ENCODE measurements at regions not wholly inside any gene's neighbourhood (a gene's known extent, or its start where the extent isn't known, plus 50 kb on each side); places are given as distances from the start of the nearest gene placed in this dataset.

- Histone ChIP-seq H3K27ac (no peak overlapping the region), H3K9me3 (no peaks in the 10 kb centered on the region), H3K27me3 (no peaks in the 10 kb centered on the region), H3K36me3 (no peaks in the 10 kb centered on the region), H3K4me3 (no peak overlapping the region), H3K4me1 (no peaks in the 10 kb centered on the region)
- no peak for TF ChIP-seq EP300 (IDR thresholded peaks at IDR 0.05)
- TF ChIP-seq CTCF (IDR thresholded peaks at IDR 0.05): no peak
- no peak for TF ChIP-seq POLR2AphosphoS5 (IDR thresholded peaks at IDR 0.05)
- TF ChIP-seq POLR2A (IDR thresholded peaks at IDR 0.05): no peak
- WGBS, 2 donors: 64 to 88% methylated on average over 4 of the region's 4 CpGs
- intact Hi-C loops (cut with DNase I): no loop called here
- no peak for DNase-seq
These were observed 50.9 kb upstream of the OLIG3 start for GRCh38 chr6:137545073-137545472.

- DNase-seq: no peak
- no peaks in the 10 kb centered on the region for H3K9me3 ChIP-seq
- no peak overlapping the region for H3K4me3 ChIP-seq
- TF ChIP-seq POLR2A (IDR thresholded peaks at IDR 0.05): no peak
- no peak for TF ChIP-seq EP300 (IDR thresholded peaks at IDR 0.05)
- TF ChIP-seq CTCF (IDR thresholded peaks at IDR 0.05): no peak
- TF ChIP-seq POLR2AphosphoS5 (IDR thresholded peaks at IDR 0.05): no peak
- H3K27ac ChIP-seq: no peak overlapping the region
- 81 to 82% methylated on average over 1 of the region's 1 CpG for WGBS, 2 donors
- no peaks in the 10 kb centered on the region for H3K4me1 ChIP-seq
- H3K27me3 ChIP-seq: no peaks in the 10 kb centered on the region
- no peaks in the 10 kb centered on the region for H3K36me3 ChIP-seq
- intact Hi-C loops (cut with DNase I): no loop called here
These were observed 53.0 kb upstream of the OLIG3 start for GRCh38 chr6:137547186-137547585.

GRCh38 chr6:137547601-137548000, 53.4 kb upstream of the OLIG3 start:
- Histone ChIP-seq H3K9me3 (no peaks in the 10 kb centered on the region), H3K4me3 (no peak overlapping the region), H3K36me3 (no peaks in the 10 kb centered on the region), H3K27me3 (no peaks in the 10 kb centered on the region), H3K4me1 (no peaks in the 10 kb centered on the region), H3K27ac (no peak overlapping the region)
- intact Hi-C loops (cut with DNase I): no loop called here
- TF ChIP-seq CTCF (IDR thresholded peaks at IDR 0.05): no peak
- TF ChIP-seq POLR2AphosphoS5 (IDR thresholded peaks at IDR 0.05): no peak
- no peak for TF ChIP-seq EP300 (IDR thresholded peaks at IDR 0.05)
- TF ChIP-seq POLR2A (IDR thresholded peaks at IDR 0.05): no peak
- no peak for DNase-seq
- 45 to 65% methylated on average over 1 of the region's 1 CpG for WGBS, 2 donors

GRCh38 chr6:137549106-137549505, 54.9 kb upstream of the OLIG3 start:
- intact Hi-C loops (cut with DNase I): no loop called here
- Histone ChIP-seq H3K27me3 (no peaks in the 10 kb centered on the region), H3K4me1 (no peaks in the 10 kb centered on the region), H3K9me3 (no peaks in the 10 kb centered on the region), H3K4me3 (no peak overlapping the region), H3K36me3 (no peaks in the 10 kb centered on the region), H3K27ac (no peak overlapping the region)
- 56 to 71% methylated on average over 2 of the region's 2 CpGs for WGBS, 2 donors
- no peak for TF ChIP-seq POLR2AphosphoS5 (IDR thresholded peaks at IDR 0.05)
- no peak for TF ChIP-seq CTCF (IDR thresholded peaks at IDR 0.05)
- TF ChIP-seq POLR2A (IDR thresholded peaks at IDR 0.05): no peak
- TF ChIP-seq EP300 (IDR thresholded peaks at IDR 0.05): no peak
- no peak for DNase-seq

GRCh38 chr6:137550535-137550934, 56.3 kb upstream of the OLIG3 start:
- Histone ChIP-seq H3K4me1 (no peaks in the 10 kb centered on the region), H3K27ac (no peak overlapping the region), H3K9me3 (no peaks in the 10 kb centered on the region), H3K36me3 (no peaks in the 10 kb centered on the region), H3K27me3 (no peaks in the 10 kb centered on the region), H3K4me3 (no peak overlapping the region)
- intact Hi-C loops (cut with DNase I): no loop called here
- no peak for DNase-seq
- 51 to 59% methylated on average over 4 of the region's 4 CpGs for WGBS, 2 donors
- TF ChIP-seq EP300 (IDR thresholded peaks at IDR 0.05): no peak
- no peak for TF ChIP-seq POLR2A (IDR thresholded peaks at IDR 0.05)
- TF ChIP-seq CTCF (IDR thresholded peaks at IDR 0.05): no peak
- no peak for TF ChIP-seq POLR2AphosphoS5 (IDR thresholded peaks at IDR 0.05)
